ENCODE measurements at regions not wholly inside any gene's neighbourhood (a gene's known extent, or its start where the extent isn't known, plus 50 kb on each side); places are given as distances from the start of the nearest gene placed in this dataset.

DNA sequence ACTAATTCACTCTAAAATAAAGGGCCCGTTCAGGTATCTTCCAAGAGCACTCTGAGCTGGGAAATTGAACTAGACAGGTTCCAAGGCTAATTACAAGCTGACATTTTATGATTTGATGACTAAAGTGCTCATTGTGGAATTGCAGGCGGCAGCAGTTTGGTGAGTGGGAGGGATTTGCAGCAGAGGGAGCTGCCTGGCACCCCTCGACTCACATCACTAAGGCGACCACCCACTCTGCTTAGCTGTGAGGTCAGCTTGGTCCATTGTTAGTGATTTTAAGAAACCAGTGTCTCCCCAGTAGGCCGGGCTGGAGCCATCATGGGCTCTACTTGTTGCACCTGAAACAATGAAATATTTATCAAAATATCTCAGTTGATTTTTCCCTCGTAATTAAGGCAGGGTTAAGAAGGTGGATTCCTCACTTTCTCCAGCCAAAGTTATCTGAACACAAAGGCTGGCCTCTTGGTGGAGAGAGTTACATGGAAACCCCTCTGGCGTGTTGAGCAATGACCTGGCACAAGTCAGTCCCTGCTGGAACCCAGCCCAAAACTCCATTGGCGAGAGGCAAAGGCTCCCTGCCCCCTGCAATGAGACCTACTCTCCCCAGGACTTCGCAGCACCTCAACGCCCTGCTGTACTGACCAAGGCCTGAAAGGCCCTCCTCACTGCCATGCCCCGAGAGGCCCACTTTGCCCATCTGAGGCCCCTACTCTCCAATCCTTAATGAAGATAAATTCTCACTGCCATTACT is 65.0 kb upstream of the ATP2B2 start:
- TF ChIP-seq POLR2AphosphoS5 (IDR thresholded peaks at IDR 0.05; ENCODE audit: low read depth) (no peak), STAT1 (IDR thresholded peaks at IDR 0.05; ENCODE audit: unreplicated experiment) (no peak), EZH2phosphoT487 (IDR thresholded peaks at IDR 0.05; ENCODE audit: unreplicated experiment) (no peak), ZNF114 (CRISPR knock-in tag; IDR thresholded peaks at IDR 0.05) (no peak), ZNF331 (CRISPR knock-in tag; IDR thresholded peaks at IDR 0.05; ENCODE audit: low read depth) (no peak), EZH2 (IDR thresholded peaks at IDR 0.05; ENCODE audit: low read depth, unreplicated experiment) (no peak), NANOG (IDR thresholded peaks at IDR 0.05; ENCODE audit: borderline replicate concordance) (no peak), CREB1 (CRISPR knock-in tag; IDR thresholded peaks at IDR 0.05; ENCODE audit: low read depth) (no peak)
- TF ChIP-seq, protein P1, sequence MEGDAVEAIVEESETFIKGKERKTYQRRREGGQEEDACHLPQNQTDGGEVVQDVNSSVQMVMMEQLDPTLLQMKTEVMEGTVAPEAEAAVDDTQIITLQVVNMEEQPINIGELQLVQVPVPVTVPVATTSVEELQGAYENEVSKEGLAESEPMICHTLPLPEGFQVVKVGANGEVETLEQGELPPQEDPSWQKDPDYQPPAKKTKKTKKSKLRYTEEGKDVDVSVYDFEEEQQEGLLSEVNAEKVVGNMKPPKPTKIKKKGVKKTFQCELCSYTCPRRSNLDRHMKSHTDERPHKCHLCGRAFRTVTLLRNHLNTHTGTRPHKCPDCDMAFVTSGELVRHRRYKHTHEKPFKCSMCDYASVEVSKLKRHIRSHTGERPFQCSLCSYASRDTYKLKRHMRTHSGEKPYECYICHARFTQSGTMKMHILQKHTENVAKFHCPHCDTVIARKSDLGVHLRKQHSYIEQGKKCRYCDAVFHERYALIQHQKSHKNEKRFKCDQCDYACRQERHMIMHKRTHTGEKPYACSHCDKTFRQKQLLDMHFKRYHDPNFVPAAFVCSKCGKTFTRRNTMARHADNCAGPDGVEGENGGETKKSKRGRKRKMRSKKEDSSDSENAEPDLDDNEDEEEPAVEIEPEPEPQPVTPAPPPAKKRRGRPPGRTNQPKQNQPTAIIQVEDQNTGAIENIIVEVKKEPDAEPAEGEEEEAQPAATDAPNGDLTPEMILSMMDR (conservative IDR thresholded peaks at IDR 0.05; ENCODE audit: low read depth in 2 of 2): no peak
- TF ChIP-seq, protein P2, sequence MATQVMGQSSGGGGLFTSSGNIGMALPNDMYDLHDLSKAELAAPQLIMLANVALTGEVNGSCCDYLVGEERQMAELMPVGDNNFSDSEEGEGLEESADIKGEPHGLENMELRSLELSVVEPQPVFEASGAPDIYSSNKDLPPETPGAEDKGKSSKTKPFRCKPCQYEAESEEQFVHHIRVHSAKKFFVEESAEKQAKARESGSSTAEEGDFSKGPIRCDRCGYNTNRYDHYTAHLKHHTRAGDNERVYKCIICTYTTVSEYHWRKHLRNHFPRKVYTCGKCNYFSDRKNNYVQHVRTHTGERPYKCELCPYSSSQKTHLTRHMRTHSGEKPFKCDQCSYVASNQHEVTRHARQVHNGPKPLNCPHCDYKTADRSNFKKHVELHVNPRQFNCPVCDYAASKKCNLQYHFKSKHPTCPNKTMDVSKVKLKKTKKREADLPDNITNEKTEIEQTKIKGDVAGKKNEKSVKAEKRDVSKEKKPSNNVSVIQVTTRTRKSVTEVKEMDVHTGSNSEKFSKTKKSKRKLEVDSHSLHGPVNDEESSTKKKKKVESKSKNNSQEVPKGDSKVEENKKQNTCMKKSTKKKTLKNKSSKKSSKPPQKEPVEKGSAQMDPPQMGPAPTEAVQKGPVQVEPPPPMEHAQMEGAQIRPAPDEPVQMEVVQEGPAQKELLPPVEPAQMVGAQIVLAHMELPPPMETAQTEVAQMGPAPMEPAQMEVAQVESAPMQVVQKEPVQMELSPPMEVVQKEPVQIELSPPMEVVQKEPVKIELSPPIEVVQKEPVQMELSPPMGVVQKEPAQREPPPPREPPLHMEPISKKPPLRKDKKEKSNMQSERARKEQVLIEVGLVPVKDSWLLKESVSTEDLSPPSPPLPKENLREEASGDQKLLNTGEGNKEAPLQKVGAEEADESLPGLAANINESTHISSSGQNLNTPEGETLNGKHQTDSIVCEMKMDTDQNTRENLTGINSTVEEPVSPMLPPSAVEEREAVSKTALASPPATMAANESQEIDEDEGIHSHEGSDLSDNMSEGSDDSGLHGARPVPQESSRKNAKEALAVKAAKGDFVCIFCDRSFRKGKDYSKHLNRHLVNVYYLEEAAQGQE (IDR thresholded peaks at IDR 0.05; ENCODE audit: unreplicated experiment): no peak
- TF ChIP-seq, protein P3, sequence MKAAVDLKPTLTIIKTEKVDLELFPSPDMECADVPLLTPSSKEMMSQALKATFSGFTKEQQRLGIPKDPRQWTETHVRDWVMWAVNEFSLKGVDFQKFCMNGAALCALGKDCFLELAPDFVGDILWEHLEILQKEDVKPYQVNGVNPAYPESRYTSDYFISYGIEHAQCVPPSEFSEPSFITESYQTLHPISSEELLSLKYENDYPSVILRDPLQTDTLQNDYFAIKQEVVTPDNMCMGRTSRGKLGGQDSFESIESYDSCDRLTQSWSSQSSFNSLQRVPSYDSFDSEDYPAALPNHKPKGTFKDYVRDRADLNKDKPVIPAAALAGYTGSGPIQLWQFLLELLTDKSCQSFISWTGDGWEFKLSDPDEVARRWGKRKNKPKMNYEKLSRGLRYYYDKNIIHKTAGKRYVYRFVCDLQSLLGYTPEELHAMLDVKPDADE (IDR thresholded peaks at IDR 0.05): no peak
